VCaP (cell line): ENCODE measurements at regions not wholly inside any gene's neighbourhood (a gene's known extent, or its start where the extent isn't known, plus 50 kb on each side); places are given as distances from the start of the nearest gene placed in this dataset.
"Not testable (repeated sequence)": the region's sequence is repeated elsewhere in the genome, so short reads cannot be mapped to it uniquely, and the experiment has no call there.

ENCODE experiments used
- H3K27ac ChIP-seq: fragments of 450-650 bp; 2 replicates; pipeline ENCODE4 v1.5.1; 2017
- TF ChIP-seq, protein P1 (sequence below): fragments of 450-650 bp; conservative IDR thresholded peaks from 2 replicates; pipeline ENCODE4 v1.5.1; 2017; ENCODE audit warnings: mild to moderate bottlenecking, moderate library complexity

DNA sequence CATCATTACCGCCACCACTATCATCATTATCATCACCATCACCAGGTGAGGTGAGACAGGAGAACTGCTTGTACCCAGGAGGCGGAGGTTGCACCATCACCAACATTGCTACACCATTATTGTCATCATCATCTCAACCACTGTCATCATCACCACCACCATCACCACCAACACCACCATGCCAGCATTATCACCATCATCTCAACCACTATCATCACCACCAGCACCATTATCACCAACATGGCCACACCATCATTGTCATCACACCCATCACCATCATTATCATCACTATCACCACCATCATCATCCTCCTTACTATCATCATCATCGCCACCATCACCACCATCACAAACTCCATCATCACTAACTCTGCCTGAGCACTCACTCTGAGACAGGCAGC lies 661.8 kb upstream of the DEFB115 start:
- H3K27ac ChIP-seq, result no peak overlapping the region
- TF ChIP-seq, protein P1, sequence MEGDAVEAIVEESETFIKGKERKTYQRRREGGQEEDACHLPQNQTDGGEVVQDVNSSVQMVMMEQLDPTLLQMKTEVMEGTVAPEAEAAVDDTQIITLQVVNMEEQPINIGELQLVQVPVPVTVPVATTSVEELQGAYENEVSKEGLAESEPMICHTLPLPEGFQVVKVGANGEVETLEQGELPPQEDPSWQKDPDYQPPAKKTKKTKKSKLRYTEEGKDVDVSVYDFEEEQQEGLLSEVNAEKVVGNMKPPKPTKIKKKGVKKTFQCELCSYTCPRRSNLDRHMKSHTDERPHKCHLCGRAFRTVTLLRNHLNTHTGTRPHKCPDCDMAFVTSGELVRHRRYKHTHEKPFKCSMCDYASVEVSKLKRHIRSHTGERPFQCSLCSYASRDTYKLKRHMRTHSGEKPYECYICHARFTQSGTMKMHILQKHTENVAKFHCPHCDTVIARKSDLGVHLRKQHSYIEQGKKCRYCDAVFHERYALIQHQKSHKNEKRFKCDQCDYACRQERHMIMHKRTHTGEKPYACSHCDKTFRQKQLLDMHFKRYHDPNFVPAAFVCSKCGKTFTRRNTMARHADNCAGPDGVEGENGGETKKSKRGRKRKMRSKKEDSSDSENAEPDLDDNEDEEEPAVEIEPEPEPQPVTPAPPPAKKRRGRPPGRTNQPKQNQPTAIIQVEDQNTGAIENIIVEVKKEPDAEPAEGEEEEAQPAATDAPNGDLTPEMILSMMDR, result no peak

DNA sequence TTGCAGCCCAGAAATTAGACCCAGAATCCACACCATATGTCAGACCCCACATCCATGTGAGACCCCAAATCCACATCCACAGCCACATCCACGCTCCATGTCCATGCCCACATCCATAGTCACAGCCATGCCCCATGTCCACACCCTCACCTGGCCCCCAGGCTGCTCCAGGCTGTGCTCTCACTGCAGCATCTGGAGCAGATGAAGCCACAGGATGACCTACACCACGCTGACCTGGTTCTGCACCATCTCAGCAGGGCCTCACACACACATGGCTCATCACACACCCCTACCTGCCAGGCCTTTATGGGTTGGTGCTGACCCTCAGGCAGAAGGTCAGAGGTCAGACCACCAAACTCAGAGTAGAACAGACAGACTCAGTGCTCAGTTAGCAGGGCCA lies 660.0 kb upstream of the DEFB115 start:
- not testable (repeated sequence) for H3K27ac ChIP-seq

DNA sequence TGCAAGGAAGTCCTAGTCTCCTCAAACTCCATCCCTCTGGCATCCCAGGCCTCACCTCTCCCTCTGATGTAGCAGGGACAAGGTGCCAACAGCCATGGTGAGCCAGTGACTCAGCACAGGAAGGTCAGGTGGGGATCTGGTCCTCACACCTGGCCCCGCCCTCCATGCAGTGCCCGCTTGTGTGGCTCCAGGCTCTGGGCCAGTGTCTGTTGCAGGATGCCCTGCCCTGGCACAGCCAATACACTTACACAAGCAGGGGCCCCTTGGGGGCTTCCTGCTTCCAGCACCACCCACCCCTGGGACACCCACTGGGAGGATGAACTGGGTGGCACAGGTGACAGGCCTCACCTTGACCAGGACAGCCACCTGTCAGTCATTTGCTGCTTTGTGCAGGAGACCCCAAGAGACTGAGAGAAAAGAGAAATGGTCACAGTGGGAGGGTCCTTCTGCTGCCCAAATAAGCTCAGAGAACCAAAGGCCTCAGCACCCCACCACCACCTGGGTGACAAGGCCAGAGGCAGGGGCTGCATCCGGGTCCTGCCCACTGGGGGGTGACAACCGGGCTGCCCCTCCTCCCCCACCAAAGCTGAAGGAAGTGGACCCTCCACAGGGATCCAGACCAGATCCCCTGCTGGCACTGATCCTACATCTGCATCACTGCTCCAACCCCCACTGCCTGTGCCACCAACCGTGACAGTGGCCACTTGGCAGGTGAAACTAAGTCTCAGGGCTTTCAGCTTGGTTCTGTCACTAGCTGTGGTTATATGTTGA lies 658.8 kb upstream of the DEFB115 start:
- TF ChIP-seq, protein P1, result no peak
- no peak overlapping the region for H3K27ac ChIP-seq

DNA sequence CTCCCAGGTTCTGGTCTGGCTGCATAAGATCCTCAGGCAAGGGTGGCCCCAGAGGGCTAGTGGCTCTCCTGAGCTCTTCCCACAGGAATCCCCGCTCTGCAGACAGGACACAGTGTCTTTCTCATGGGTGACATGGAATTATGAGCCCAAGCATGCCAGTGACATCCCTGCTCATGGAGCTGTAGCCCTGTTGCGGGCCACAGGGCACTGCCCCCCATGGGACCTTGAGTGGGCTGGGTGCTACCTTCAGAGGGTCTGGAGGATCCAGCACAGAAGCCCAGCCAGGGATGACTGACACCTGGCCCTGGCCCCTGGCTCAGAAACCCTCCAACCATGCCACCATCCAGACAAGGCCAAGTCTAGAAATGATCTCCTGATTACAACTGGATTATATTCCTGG lies 657.5 kb upstream of the DEFB115 start:
- TF ChIP-seq, protein P1, result no peak
- no peak overlapping the region for H3K27ac ChIP-seq

DNA sequence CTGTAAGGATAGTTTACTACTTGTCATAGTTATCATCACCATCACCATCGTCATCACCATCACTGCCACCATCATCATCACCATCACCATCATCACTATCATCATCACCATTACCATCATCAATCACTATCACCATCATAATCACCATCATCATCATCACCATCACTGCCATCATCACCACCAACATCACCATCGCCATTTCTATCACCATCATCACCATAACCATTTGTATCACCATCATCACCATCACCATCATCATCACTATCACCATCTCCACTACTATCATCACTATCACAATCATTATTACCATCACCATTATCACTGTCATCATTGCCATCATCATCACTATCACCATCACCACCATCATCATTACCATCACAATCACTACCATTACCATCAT lies 655.5 kb upstream of the DEFB115 start:
- no peak overlapping the region for H3K27ac ChIP-seq
- TF ChIP-seq, protein P1, result no peak

DNA sequence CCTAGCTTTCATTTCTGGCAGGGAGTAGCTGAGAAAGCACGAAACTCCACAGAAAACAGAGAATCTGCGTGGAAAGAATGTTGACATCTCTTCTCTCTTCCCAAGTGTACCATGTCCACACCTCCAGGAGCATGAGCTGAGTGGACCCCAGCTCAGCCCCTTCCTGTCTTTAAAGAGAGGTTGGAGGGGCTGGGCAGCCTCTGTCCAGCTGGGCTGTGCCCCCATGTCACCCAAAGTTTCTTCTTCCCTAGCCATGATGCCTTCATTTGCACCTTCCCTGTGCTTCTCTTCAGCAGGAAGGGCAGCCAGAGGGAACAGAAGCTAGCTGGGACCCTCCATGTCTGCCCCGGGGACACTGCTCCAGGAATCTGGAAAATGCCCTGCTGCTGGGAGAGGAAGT lies 655.0 kb upstream of the DEFB115 start:
- H3K27ac ChIP-seq, result no peak overlapping the region
- TF ChIP-seq, protein P1, result no peak

DNA sequence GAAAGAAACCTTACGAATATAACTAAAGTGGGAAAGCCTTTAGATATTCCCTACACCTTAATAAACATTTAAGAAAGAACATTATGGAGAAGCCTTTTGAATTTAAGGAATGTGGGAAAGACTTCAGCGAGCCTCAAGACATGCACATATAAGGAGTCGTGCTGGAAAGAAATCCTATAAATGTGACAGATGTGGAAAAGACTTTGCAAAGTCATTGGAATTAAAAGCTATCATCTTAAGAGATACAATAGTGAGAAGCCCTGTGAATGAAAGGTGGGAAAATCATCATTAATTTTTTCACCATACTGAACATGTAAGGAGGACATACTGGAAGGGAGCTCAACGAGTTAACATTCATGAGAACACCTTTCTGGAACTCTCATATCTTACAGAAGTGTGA lies 650.5 kb upstream of the DEFB115 start:
- no peak overlapping the region for H3K27ac ChIP-seq
- TF ChIP-seq, protein P1, result no peak

DNA sequence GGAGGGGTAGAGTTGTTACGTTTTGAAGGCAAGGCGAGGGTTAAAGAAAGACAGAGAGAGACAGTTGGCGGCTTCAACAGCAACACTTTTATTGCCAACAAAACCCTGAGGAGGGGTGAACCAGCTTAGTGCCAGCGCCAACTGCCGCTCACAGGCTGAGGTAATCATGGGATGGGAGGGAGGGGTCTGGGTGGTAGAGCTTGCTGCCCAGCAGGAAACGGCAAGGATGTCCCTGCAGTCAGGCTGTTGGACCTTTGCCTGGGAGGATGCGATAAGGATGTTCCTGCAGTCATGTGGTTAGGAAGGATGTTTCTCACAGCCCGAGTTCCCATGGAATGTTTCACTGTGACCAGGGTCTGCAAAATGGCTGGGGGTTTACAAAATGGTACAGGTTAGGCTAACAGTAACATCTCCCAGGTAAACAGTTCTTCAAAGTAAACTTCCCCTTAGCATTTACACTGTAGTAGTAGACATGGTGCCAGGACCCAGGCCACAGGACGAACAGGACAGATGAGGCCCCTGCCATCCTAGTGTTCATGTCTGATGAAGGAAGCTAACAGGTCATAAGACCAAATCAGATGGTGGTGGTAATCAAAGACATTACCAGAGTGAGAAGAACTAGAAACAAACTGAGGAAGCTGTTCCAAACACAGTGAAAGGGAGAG lies 647.3 kb upstream of the DEFB115 start:
- H3K27ac ChIP-seq, result no peak overlapping the region; the same call in 1 of the 2 replicates
- TF ChIP-seq, protein P1, result no peak
